Nephron progenitor cell (in vitro differentiated cells): ENCODE measurements at regions not wholly inside any gene's neighbourhood (a gene's known extent, or its start where the extent isn't known, plus 50 kb on each side); places are given as distances from the start of the nearest gene placed in this dataset.

Experiments used
- DNase-seq: peaks from one replicate; pipeline ENCODE4 v3.0.0; 2021
- H3K27ac Mint-ChIP-seq: 2 replicates; pipeline ENCODE4 v1.8.0; 2021; ENCODE audit warnings: mild to moderate bottlenecking, moderate library complexity, mixed read lengths
- H3K27me3 Mint-ChIP-seq: 2 replicates; pipeline ENCODE4 v1.8.0; 2021; ENCODE audit warnings: mild to moderate bottlenecking, low read depth, mixed read lengths; ENCODE audit not compliant: poor library complexity
- H3K36me3 Mint-ChIP-seq: 2 replicates; pipeline ENCODE4 v1.8.0; 2021; ENCODE audit warnings: low read depth, mixed read lengths
- H3K4me1 Mint-ChIP-seq: 2 replicates; pipeline ENCODE4 v1.8.0; 2021; ENCODE audit warnings: mixed read lengths
- H3K4me3 Mint-ChIP-seq: 2 replicates; pipeline ENCODE4 v1.8.0; 2021; ENCODE audit warnings: mild to moderate bottlenecking, moderate library complexity, mixed read lengths
- H3K9me3 Mint-ChIP-seq: 2 replicates; pipeline ENCODE4 v1.8.0; 2021; ENCODE audit warnings: mild to moderate bottlenecking, moderate library complexity, mixed read lengths
- TF ChIP-seq, protein P1 (sequence below): fragments of 200-600 bp; sonication (generic); IDR thresholded peaks from 2 replicates; pipeline ENCODE4 v1.5.0; 2021; ENCODE audit warnings: antibody characterized with exemption

DNA sequence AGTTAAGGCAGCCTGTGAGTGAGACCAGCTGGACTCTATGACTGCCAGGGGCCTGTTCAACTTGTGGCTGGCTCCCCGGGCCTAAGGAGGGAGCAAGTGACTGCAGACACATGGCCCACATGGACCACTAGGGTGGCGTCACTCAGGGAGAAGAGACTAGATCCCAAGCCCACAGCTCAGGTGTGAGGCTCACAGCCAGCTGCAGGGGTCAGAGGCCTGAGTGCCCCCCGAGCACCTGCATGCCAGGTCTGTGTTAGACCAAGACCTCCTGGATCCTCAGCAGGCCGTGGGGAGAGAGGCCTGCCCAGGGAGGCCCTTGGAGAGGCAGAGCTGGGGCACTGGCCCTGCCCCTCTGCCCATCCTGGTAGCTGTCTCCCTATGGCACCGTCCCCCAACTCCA, 142.4 kb upstream of the RUNX3 start:
- H3K4me1 Mint-ChIP-seq = peaks cover 2% of the 10 kb centered on the region
- no peak overlapping the region for H3K27ac Mint-ChIP-seq
- no peak for DNase-seq
- H3K36me3 Mint-ChIP-seq = peaks cover 5% of the 10 kb centered on the region
- H3K4me3 Mint-ChIP-seq = no peak overlapping the region
- TF ChIP-seq, protein P1, sequence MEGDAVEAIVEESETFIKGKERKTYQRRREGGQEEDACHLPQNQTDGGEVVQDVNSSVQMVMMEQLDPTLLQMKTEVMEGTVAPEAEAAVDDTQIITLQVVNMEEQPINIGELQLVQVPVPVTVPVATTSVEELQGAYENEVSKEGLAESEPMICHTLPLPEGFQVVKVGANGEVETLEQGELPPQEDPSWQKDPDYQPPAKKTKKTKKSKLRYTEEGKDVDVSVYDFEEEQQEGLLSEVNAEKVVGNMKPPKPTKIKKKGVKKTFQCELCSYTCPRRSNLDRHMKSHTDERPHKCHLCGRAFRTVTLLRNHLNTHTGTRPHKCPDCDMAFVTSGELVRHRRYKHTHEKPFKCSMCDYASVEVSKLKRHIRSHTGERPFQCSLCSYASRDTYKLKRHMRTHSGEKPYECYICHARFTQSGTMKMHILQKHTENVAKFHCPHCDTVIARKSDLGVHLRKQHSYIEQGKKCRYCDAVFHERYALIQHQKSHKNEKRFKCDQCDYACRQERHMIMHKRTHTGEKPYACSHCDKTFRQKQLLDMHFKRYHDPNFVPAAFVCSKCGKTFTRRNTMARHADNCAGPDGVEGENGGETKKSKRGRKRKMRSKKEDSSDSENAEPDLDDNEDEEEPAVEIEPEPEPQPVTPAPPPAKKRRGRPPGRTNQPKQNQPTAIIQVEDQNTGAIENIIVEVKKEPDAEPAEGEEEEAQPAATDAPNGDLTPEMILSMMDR = no peak
- peaks cover 18% of the 10 kb centered on the region for H3K9me3 Mint-ChIP-seq
- H3K27me3 Mint-ChIP-seq = peaks cover 16% of the 10 kb centered on the region

DNA sequence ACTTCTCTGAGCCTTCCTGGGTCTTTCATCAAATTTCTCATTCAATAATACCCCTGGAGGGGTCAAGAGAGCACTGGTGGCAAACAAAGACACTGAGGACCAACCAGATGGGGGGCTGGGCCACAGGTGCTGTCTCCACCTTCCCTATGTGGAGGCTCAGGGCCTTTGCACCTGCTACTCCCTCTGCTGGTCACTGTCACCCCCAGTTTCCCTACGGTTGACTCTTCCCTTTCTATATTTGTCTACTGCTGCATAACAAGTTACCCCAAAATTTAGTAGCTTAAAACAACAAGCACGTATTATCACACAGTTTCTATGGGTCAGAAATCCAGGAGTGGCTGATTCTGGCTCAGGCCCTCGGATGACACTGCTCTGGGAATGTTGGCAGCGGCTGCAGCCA, 138.8 kb upstream of the RUNX3 start:
- Mint-ChIP-seq H3K27ac (no peak overlapping the region), H3K4me3 (no peak overlapping the region), H3K4me1 (peaks cover 29% of the 10 kb centered on the region), H3K9me3 (no peaks in the 10 kb centered on the region), H3K27me3 (peaks cover 22% of the 10 kb centered on the region), H3K36me3 (no peaks in the 10 kb centered on the region)
- TF ChIP-seq, protein P1 = no peak
- no peak for DNase-seq

DNA sequence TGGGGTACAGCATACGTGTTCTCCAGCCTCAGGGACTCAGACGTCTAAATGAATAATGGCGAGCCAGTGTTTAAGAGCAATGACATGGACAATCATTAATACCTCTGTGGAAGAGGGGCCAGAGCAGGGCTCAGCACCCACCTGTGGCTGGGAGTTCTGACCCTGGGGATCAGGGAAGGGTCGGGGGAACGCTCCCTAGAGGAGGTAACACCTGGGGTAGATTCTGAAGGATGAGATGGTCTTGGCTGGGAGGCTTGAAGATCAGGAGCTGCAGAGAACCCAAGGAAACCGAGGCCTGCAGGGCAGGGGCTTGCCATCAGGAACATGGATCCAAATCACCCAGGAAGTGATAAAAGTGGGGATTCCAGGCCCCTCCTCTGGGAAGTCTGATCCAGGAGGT, 138.2 kb upstream of the RUNX3 start:
- Mint-ChIP-seq H3K36me3 (no peaks in the 10 kb centered on the region), H3K4me3 (no peak overlapping the region), H3K27ac (no peak overlapping the region), H3K27me3 (peaks cover 22% of the 10 kb centered on the region), H3K4me1 (peaks cover 29% of the 10 kb centered on the region), H3K9me3 (no peaks in the 10 kb centered on the region)
- TF ChIP-seq, protein P1 = no peak
- DNase-seq = no peak

DNA sequence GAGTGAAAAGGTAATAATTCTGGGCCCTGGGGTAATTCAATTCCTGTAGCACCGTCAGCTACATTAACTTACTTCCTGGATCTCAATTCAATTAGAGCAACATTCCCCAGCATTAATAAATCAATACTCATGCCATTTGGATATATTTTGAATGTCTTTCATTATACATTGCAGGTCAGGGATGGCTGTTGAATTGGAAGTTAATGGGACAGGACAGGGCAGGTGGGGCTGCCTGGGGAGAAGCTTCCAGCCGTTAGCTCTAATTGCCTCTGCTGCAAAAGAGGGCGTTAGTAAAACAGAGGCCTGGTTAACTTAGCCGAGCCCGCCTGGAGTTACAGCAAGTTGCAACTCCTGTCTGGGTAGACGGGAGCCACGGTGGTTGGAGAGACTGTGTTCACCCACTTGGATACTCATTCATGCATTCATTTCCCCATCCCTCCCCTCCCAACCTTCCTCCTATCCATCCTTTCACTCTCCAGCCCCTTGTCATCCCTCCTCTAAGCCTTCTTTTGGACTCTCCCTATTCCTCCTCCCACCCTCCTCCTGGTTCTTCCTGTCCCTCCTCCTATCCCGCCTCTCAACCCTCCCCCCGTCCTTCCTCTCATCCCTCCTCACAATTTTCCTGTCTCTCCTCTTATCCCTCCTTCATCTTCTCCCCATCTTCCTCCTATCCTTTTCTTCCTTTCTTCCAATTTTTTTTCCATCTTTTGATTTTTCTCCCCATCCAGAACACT, 137.6 kb upstream of the RUNX3 start:
- Mint-ChIP-seq H3K9me3 (no peaks in the 10 kb centered on the region), H3K27ac (no peak overlapping the region), H3K4me3 (no peak overlapping the region), H3K36me3 (no peaks in the 10 kb centered on the region), H3K27me3 (peaks cover 26% of the 10 kb centered on the region), H3K4me1 (peaks cover 29% of the 10 kb centered on the region)
- no peak for DNase-seq
- TF ChIP-seq, protein P1 = no peak

DNA sequence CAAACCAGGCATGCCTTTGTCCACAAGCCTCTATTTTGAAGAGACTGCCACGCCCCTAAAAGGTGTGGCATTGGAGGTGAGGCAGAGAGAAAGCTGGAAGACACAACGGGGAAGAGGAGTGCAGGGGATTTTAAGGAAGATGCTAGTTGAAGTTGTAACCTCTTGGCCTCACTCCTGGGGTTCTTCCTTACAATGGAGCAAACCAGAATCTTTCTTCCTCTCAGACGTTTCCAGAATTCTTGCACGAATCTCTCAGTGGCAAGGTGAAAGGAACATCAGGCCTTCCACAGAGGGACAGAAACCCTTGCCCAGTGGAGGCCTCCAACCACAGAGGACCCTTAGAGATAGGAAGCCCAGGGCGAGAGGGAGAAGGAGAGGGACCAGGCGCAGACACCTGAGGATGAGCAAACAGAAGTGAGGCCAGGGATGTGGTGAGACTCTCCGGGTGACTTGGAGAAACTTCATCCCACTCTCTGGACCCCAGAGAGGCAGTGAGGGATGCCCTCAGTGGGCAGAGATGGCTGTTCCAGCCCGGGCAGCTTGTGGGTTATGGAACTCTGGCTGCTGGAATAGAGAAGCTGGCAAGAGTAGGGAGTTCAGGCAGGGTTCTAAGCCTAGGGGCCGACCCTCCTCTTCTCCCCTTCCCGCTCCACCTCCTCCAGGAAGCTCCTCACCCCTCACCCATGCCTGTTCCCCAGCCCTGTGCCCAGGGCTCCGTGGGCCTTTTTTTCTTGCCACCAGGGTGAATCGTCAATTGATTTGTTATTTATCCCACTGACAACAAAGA, 136.8 kb upstream of the RUNX3 start:
- Mint-ChIP-seq H3K9me3 (no peaks in the 10 kb centered on the region), H3K27me3 (peaks cover 26% of the 10 kb centered on the region), H3K27ac (no peak overlapping the region), H3K36me3 (no peaks in the 10 kb centered on the region), H3K4me3 (no peak overlapping the region), H3K4me1 (peaks cover 29% of the 10 kb centered on the region)
- DNase-seq = no peak
- TF ChIP-seq, protein P1 = no peak
